Breast epithelium (tissue), 3 donors: ENCODE measurements at regions not wholly inside any gene's neighbourhood (a gene's known extent, or its start where the extent isn't known, plus 50 kb on each side); places are given as distances from the start of the nearest gene placed in this dataset.

Experiments
- CTCF ChIP-seq, 3 donors: fragments of 450-650 bp; IDR thresholded peaks; one replicate each; pipeline ENCODE4 v1.5.1; 2016 to 2017; ENCODE audit warnings: antibody characterized with exemption in 3 of 3, mild to moderate bottlenecking in 3 of 3, moderate library complexity in 3 of 3
- POLR2A ChIP-seq: fragments of 450-650 bp; IDR thresholded peaks from one replicate; pipeline ENCODE4 v1.6.1; 2016; ENCODE audit warnings: antibody characterized with exemption, mild to moderate bottlenecking, moderate library complexity

GRCh38 chr20:24086121-24086520, 97.5 kb upstream of the GGTLC1 start:
- no peak for TF ChIP-seq POLR2A
- TF ChIP-seq CTCF (IDR thresholded peaks at IDR 0.05), result no peak
